T-helper 1 cell (primary cell): ENCODE measurements at regions not wholly inside any gene's neighbourhood (a gene's known extent, or its start where the extent isn't known, plus 50 kb on each side); places are given as distances from the start of the nearest gene placed in this dataset.

Source experiments
- DNase-seq, 5 donors: peaks; one replicate each; pipeline ENCODE4 v3.0.0-alpha.2; 2012 to 2020

DNA sequence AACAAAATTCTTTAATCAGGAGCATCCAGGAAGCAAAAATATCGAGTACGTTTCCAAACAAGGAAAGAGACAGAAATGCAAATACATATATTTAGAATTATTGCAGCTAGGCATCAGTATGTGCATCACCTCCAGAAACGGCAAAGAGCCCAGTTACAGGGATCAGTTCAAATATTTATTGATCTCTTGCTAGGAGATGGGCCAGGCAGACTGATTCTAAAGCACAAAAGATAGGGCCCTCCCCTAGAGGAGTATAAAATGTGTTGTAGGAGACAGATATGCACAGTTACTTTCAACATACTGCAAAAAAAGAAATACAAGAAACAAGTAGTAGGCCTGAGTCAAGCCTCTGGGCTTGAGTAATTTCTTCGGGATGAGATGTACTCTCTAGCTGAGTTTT, 80.7 kb upstream of the NHSL1 start:
- DNase-seq, result no peak

DNA sequence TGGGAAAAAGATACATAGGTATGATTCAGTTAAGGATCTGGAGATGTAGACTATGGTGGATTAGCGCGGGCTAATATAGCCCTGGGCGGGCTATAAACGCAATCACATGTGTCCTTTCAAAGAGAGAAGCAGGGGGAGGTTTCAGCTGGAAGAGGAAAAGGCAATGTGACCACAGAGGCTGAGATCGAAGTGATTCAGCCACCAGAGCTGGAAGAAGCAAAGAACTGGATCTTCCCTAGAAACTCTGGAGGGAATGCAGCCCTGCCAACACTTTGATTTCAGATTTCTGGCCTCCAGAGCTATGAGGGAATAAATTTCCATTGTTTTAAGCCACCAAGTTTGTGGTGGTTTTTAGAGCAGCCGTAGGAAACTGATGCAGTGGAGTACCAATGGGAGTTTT, 81.5 kb upstream of the NHSL1 start:
- no peak for DNase-seq

DNA sequence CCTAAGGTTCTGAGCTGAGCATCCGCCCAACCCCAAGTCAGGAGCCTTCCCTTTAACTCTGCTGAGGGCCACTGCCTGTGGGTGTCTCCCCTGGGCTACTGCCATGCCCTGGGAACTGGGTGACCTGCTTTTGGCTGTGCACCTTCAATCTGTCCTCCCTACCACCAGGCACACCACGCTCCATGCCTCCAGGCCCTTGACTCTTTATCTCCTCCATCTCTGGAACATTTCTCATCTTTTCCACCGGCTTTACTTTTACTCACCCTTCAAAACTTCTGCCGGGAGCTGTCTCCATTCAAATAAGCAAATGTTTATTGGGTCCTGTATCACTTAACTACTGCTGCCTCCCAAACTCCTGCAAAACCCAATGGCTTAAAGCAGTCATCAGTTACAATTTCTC, 83.3 kb upstream of the NHSL1 start:
- DNase-seq, result no peak

DNA sequence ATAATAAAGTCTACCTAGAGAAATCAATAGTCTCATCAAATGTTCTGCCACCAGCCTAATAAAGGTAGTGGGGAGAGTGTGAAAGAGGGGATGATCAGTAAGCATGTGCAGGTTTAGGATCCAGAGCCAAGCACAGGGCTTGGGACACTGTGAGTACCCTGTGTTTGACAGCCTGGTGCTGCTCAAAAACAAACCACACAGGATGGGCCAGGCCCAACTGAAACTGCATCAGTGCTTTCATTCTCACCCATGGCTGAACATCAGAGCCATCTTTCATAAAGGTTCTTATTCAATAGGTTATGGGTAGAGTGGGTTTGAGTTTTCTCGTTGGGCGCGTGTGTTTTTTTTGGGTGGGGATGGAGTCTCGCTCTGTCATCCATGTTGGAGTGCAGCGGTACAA, 87.3 kb upstream of the NHSL1 start:
- peak in 1 of 5 donors; percentile 38 for DNase-seq

DNA sequence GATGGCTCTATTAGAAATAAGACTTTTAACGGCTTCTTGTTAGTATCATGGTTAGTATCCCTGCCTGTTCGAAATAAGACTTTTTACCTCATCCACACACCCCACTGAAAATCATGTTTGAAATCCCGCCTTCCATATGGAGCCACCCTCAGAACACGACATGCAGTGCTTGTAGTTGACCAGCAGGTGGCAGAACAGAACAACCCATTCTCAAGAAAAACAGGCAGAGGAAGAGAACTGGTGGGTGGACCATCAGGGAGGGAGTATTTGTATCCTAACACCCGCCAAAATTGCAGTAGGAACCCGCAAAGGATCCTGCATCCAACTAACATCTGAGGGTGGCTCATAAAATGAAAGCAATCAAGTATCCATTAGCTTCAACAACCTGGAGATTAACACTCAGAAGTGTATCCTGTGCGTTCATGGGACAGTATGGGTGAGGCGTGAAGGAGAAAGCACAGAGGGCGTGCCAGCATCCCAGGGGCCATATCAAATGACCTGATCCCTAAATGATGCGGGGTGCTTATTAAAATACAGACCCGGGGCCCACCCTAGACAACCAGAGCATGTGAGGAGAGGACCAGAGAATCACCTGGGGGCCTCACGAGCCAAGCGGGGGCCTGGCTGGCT, 89.6 kb upstream of the NHSL1 start:
- DNase-seq, result peak in 4 of 5 donors; percentile 19 to 62 (median 30)

DNA sequence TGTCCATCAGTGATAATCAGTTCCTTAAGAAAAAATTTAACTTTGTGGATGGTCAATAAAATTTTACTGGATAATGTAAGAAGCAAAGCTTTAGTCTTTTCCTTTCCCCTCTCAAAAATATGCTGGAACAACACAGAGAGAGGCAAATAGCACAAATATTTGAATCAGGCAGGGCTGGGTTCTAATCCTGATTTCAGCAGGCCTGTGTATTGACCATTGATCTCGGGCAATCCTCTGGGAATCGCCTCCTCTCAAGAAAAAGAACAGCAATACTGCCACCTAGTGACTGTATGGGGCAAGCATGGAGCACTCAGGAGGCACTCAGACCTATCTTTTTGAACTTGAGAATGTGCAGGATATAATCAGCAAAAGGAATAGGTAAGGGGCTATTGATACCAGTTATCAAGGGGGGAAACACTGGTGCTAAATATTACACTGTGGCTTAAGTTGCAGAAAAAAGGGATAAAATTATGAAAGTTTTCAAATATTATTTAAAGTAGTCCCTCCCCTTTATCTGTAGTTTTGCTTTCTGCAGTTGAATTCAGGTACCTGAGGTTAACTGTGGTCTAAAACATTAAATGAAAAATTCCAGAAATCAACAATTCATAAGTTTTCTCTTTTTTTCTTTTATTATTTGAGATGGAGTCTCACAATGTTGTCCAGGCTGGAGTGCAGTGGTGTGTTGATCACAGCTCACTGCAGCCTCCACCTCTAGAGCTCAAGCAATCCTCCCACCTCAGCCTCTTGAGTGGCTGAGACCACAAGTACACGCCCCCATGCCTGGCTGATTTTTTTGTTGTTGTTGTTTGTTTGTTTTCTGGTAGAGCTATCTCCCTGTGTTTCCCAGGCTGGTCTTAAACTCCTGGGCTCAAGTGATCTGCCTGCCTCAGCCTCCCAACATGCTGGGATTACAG, 91.8 kb upstream of the NHSL1 start:
- peak in 2 of 5 donors; percentile 26 to 43 for DNase-seq

DNA sequence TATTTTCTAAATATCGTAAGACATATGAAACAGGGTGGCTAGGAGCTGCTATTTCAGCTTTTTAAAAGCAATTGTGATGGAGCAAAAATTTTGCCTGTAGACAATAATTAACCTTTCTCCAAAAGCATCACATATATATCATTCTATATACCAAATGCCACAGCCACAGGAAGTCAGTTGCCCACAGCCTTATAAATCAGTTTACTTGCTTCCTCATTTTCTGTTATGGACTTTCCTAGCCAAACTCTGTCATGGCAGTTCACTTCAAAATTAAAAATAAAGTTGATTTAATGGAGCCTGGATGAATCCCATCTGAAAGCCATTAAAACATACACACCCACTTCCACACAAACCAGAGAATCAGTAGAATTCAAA, 93.4 kb upstream of the NHSL1 start:
- peak in 1 of 5 donors; percentile 15 for DNase-seq

DNA sequence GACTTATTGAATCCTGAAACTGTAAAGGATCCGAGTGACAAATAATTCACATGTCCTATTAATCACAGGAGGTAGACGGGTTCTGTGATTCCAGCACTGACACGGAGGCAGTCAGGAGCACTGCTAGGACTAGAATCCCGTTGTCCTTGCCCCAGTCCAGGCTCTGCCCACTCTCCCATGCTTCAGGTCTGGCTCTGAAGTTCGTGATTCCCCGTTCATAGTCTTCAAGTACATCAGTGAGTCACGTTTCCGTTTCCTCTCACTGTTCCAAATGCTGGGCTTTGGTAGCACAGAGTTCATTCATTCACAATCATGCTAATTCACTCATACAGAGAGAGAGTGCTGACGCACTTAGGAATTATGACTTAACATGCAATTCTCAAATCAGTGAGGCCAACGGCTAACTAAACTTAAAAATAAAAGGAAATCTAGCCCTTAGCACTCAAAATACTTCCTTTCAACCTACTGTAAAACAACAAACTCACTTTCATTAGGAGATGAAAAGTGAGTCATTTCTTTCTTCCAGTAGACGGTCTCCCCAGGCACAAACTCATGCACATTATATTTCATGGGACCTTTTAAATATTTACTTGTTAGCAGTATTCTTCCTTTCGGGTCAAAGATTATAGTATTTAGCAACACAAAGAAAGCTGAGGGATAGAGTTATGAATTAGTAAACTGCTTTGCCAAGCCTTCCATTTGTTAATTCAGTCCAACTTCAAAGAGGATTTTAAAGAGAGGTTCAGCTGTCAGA, 94.0 kb upstream of the NHSL1 start:
- peak in 1 of 5 donors; percentile 88 for DNase-seq

DNA sequence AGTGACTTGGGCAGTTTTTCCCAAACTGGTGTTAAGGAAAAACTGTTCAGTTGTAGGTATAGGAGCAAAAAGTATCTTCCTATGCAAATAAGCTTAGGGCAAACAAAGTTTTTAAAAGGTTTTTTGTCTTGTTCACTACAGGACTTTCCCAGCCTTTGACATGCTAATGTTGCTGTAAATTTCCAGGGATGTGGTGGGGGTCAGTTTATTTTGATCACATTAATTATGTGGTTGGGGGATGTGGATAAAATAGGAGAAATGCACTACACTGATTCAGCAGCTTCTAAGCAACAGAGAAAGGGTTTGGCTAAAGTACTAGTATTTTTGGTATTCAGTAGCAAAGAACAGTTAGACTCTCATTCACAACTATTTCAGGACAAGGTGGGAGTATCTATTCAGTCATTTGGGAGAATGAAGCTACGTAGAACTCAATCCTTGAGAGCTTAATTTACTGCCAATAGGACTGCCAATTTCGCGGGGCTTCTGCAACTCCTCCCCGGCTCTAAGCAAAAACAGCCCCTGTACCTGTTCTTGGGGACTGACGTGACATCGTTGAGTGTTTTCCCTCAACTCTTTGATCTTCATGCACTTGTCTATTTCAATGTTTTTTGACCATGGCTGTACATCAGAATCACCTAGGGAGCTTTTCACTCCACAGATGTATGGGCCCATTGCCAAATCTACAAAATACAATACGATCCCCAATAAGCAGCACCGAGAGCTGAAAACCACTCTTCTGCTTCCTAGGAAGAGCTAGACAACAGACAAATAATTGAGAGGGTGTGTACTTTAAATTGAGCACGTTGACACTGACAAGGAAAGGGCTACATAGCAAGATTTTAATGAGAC, 94.8 kb upstream of the NHSL1 start:
- DNase-seq, result no peak

DNA sequence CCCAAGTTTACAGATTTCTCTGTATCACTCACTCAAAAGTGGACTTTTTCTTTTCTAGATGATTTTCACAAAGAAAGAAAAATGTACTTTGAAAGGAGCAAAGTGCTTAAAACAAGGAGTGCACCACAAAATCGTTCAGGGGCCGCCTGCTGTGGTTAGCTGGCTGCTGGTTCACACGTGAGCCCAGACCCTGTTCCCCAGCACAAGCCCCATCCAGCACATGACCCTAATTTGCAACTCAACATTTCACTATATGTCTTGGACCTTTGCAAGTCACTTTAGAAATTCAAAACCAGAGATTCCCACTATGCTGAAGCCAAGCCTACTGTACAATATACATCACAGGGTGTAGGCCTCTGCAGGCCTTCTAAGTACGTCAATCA, 95.5 kb upstream of the NHSL1 start:
- no peak for DNase-seq

DNA sequence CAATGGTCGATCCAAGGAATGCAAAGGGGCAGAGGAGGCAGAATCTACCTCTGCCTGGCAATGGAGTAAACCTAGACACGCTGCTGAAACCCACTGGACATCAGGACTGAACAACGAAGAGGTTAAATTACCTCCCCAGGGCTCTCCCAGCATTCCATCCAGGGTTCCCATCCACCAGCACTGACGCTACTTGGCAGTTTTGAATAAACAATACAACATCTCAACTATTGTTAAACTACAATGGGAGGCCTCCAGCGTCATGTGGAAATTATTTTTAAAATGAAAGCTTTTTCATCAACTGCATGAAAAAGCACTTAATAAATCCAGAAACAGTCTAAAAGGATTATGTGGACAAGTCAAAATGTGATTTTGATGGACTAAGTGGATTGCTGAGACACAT, 96.8 kb upstream of the NHSL1 start:
- DNase-seq, result no peak

DNA sequence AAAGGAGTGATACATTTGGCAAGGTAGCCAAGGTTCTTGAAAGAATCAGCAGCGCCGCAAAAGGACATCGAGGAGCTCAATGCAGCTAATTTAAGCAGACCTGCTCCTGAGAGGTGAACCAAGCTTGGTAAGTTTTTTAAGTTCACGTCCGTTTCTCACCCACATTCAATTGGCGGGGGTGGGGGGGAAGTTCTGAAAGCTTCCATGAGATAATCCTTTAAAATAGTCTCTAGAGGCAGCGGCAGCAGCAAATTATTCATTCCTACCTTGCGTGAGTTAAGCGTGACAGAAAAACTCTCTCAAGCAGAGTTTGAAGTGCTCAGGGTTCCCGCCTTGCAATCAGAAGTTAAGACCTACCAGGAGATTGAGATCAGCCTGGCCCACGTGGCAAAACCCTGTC, 97.3 kb upstream of the NHSL1 start:
- no peak for DNase-seq

DNA sequence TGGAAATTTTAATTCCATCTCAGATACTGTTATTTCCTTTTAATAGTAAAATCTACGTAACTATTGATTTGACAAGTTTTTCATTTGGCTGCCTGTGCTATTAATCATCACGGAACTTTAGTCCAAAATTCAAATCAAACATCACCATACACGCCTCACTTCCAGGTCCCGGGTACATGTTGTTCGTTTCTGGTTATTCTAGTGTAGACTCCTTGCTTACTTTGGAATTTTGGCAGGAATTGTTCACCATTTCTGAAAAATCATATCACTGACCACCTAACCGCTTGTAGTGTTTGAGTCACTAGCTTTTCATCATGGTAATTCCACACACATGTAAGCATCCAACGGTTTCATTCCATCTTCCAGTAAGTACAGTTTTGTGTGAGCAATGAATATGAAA, 98.0 kb upstream of the NHSL1 start:
- no peak for DNase-seq

DNA sequence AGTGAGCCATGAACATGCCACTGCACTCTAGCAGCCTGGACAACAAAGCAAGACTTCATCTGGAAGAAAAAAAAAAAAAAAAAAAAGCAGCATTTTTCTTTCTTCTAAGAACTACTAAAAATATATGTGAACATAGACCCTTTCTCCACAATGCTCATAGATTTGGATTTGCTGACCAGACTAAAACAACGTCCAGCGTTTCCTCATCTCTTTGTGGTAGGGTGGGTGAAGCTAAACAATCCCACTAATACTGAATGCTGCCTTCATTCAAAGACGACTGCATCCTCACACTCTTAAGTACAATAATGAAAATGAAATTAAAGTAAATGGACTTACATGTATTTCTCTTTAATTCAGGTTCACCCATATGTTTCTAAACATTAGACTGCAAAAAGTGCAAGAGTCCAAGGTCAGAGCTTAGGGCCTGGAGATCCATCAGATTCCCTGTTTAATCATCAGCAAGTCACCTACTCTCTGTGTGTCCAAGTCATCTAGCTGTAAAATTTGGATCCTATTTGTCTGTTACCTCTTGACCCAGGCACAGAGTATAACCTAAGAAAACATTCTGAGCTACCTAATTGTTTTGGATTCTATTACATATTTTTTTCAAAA, 99.4 kb upstream of the NHSL1 start:
- no peak for DNase-seq

DNA sequence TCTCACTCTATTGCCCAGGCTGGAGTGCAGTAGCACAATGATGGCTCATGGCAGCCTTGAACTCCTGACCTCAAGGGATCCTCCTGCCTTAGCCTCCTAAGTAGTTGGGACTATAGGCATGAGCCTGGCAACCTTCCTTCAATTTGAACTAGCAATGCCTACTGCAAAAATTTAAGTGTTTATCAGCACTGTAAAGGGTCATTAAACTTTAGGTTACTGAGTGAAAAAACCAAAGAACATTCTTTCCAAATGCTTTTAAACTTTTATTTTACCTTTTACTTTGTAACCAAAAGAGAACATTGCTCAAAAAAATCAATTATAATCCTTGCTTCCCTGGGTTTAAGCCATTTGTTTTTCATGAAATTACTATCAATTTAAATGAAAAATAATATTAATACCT, 101.0 kb upstream of the NHSL1 start:
- DNase-seq, result no peak

DNA sequence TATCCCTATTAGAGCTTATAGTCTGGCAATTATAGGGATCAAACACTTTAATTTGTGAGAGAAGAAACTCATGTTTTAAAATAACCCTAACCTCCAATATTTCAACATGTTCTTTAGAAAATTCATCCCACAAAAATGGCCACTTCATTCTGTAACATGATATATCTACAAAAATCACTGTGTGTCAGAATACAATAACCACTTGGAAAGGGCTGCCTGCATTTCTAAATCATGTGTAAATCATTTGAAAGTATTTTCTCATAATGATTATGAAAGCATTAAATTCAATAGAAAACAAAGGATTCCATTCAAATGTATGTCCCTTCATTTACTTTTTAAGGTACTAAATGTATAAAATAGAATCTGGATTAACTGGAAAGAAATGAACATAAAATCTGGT, 101.4 kb upstream of the NHSL1 start:
- DNase-seq, result no peak

DNA sequence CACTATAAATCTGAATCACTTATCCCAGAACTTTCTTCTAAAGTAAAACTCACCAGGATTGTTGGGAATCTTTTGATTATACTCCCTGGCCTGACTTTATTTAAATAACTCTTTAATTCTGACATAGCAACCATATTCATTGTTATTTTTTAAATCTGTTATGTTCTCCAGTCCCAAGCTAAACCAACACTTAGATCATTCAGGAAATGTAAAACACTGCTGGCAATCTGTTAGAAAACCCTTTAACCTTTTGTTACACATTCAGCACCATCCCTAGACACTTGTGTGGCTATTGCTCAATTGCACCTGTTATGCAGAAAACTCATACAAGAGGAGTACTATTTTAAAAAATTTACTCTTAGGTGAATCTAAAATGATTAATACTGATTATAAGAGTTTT, 101.8 kb upstream of the NHSL1 start:
- no peak for DNase-seq

DNA sequence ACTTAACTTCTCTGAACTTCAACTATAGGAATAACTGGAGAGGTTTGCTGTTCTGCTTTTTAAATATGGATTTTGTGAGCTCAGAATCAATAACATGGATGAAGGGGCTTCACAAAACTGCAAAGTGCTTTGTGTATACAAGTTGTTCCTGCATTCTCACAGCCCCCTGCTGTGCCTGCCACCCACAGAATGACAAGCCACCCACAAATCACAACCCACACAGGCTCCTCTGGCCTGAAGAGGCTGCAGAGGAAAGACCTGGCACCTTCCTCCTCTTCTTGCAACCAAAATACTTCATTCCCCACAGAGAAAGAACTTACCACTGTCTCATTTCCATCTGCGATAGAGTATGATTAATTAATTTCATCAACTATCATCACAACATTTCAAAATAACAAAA, 106.7 kb upstream of the NHSL1 start:
- DNase-seq, result no peak

DNA sequence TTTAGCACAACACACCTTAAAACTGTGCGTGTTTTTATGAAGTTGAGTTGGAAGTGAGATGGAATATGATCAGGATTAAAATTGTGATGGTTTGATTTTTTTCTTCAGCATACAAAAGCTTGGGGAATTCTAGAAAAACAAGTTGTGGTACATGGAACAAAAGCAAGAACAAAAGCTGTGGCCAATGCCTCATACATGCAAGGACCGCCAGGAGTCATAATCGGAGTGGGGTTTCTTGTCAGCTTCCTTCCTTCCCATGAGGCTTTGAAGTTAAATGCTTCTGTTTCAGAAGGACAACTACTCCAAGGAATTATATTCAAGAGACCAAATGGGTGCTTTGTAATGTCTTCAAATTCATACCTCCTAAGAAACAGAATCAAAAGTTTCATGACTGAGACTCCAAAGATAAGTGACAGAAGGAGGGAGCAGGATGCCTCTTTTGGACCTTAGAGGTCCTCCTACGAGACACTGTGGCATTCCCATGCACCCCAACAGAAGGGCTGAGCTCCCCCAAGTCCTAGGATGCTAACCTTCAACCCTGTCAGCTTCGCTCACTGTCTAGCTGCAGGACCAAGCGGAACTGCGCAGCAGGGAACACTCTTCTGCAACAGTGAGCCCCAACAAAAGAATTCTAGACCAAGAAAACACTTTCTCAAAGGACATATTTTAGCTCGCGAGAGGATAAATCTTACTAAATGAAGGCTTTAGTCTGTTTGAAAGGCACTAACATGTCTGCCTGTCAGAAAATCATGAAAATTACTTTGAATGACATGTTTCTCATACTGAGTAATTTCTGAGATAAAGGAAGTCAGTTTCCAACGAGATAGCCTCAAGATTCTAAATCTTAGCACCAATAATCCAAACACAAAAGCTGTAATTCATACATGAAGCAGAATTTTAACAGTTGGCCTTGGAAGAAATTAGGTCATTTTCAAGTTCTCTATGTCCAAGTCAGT, 108.5 kb upstream of the NHSL1 start:
- no peak for DNase-seq

DNA sequence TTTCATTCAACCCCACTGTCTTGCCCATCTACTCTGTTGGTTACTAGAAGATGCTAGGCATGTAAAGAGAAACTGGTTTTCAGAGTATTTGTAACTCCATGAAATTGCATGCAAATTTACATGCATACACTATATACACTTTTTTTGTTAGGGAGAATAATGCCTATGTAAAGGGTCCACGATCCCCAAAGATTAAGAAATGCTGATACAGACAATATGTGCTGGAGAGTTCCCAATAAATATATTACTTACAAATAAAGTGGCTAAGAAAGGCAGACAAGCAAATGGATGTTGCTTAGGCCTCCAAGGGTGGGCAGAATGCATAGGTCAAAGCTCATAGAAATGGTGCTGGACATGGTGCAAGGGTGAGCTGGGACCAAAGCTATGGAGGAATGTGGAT, 109.6 kb upstream of the NHSL1 start:
- DNase-seq, result no peak

DNA sequence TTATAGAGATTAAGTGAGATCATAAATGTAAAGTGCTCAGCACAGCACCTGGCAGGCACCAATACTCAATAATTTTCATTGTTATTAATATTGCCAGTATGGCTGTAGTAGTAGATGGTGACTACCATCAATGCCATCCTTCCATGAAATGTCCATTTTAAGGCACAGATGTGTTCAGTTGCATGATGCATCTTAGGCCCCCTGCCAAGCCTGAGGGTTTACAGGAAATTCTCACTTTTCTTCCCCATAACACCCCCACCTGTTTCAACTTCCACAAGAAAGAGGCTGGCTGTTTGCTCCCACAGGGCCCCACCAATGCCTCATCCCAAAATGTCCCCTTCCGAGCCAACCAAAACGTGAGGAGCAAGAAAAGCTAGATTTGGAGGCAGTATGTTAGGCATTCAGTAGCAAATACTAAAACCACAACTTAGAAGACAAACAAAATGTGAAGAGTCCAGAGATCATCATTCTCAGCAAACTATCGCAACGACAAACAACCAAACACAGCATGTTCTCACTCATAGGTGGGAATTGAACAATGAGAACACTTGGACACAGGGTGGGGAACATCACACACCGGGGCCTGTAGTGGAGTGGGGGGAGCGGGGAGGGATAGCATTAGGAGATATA, 110.6 kb upstream of the NHSL1 start:
- DNase-seq, result no peak
